K562 (cell line): ENCODE measurements at regions not wholly inside any gene's neighbourhood (a gene's known extent, or its start where the extent isn't known, plus 50 kb on each side); places are given as distances from the start of the nearest gene placed in this dataset.
A peak's percentile ranks its signal among the peaks of the same experiment; 100 is the strongest.

Experiments used
- ATAC-seq: fragments of 200-7000 bp; cut with Tn5 transposase; 3 replicates; pipeline ENCODE4 v1.9.1; 2020; ENCODE audit warnings: moderate library complexity
- BruUV-seq: library from RNA; stranded (reverse); fragments of 400-500 nt; replicated peaks from 2 replicates; lab custom pipeline; 2021; lab: Mats Ljungman, UMichigan
- CTCF ChIA-PET: fragments of 300-600 bp; formaldehyde crosslinking; extraction: SDS; loops from one replicate; lab custom pipeline; 2021; ENCODE audit warnings: low intra/inter-chr PET ratio; lab: Yijun Ruan, JAX
- POLR2A ChIA-PET: fragments of 300-600, 350-650 bp; sonication (Branson Sonifier 250); formaldehyde crosslinking; extraction: SDS; loops from one replicate; lab custom pipeline; 2021; ENCODE audit warnings: antibody characterized with exemption, inconsistent platforms; lab: Yijun Ruan, JAX
- DNase-seq, 4 experiments: peaks; one replicate each; pipeline versions ENCODE4 v3.0.0 to v3.0.0-alpha.2; 2011 to 2018; ENCODE audit warnings: low spot score in 3 of 4, mixed read lengths in 3 of 4; ENCODE audit errors: extremely low read depth in 1 of 4
- FAIRE-seq: peaks from 2 replicates; lab custom pipeline; 2011; peaks lifted over from hg19 to GRCh38; lab: Jason Lieb, UNC
- H2AFZ ChIP-seq: 2 replicates; pipeline ENCODE4 v1.6.0; 2011; ENCODE audit warnings: low read depth, low read length, control low read depth, inconsistent platforms
- H3K27ac ChIP-seq: fragments of 200-600 bp; 3 replicates; pipeline ENCODE4 v1.8.0; 2011; ENCODE audit warnings: low read depth, mild to moderate bottlenecking, control low read depth, inconsistent platforms, low read length, moderate library complexity, mixed read lengths; ENCODE audit errors: extremely low read depth
- H3K27me3 ChIP-seq, 2 experiments: fragments of 300-600 bp in 1 of 2; 2 replicates in 1 of 2; 3 replicates in 1 of 2; pipeline versions ENCODE4 v1.6.0 to v1.8.0; 2011; ENCODE audit warnings: inconsistent platforms in 2 of 2, low read length in 2 of 2, mild to moderate bottlenecking in 1 of 2, mixed read lengths in 1 of 2, moderate library complexity in 1 of 2; ENCODE audit not compliant: control insufficient read depth in 2 of 2, insufficient read depth in 2 of 2
- H3K36me3 ChIP-seq: fragments of 300-600 bp; 3 replicates; pipeline ENCODE4 v1.8.0; 2011; ENCODE audit warnings: mild to moderate bottlenecking, low read length, inconsistent platforms; ENCODE audit not compliant: control insufficient read depth, insufficient read depth
- H3K4me1 ChIP-seq, 2 experiments: fragments of 200-600 bp in 1 of 2; replicated peaks in 1 of 2; 2 replicates in 1 of 2; 3 replicates in 1 of 2; pipeline versions ENCODE4 v1.5.1 to v1.8.0; 2011; ENCODE audit warnings: inconsistent platforms in 2 of 2, low read length in 2 of 2, mild to moderate bottlenecking in 1 of 2, mixed read lengths in 1 of 2, moderate library complexity in 1 of 2; ENCODE audit not compliant: control insufficient read depth in 2 of 2, insufficient read depth in 2 of 2
- H3K4me2 ChIP-seq: 2 replicates; pipeline ENCODE4 v1.6.1; 2011; ENCODE audit warnings: low read length, control low read depth, inconsistent platforms, mixed read lengths; ENCODE audit not compliant: insufficient read depth
- H3K4me3 ChIP-seq: fragments of 200-600 bp; sonication (generic), shearing (Covaris generic); 2 replicates; pipeline ENCODE4 v1.5.1; 2016; ENCODE audit warnings: control low read depth, inconsistent platforms
- H3K79me2 ChIP-seq: fragments of 200-600 bp; 3 replicates; pipeline ENCODE4 v1.8.0; 2011; ENCODE audit warnings: low read length, inconsistent platforms; ENCODE audit not compliant: control insufficient read depth, insufficient read depth
- H3K9ac ChIP-seq, 2 experiments: 2 replicates each; pipeline versions ENCODE4 v1.6.0 to v1.6.1; 2011; ENCODE audit warnings: low read depth in 2 of 2, low read length in 2 of 2, control low read depth in 1 of 2, inconsistent platforms in 1 of 2, mild to moderate bottlenecking in 1 of 2, mixed read lengths in 1 of 2; ENCODE audit not compliant: insufficient read depth in 1 of 2
- H3K9me1 ChIP-seq: one replicate; pipeline ENCODE4 v1.6.0; 2011; ENCODE audit warnings: inconsistent platforms, mild to moderate bottlenecking, low read length, moderate library complexity; ENCODE audit not compliant: control insufficient read depth, insufficient read depth
- H3K9me3 ChIP-seq: replicated peaks from 2 replicates; pipeline ENCODE4 v1.5.1; 2011; ENCODE audit warnings: low read depth, low read length, inconsistent platforms; ENCODE audit not compliant: control insufficient read depth, insufficient read depth
- H4K20me1 ChIP-seq: replicated peaks from 2 replicates; pipeline ENCODE4 v1.6.1; 2011; ENCODE audit warnings: low read length, inconsistent platforms, mixed read lengths; ENCODE audit not compliant: control insufficient read depth, insufficient read depth
- EHMT2 ChIP-seq: fragments of 450-650 bp; IDR thresholded peaks from 2 replicates; pipeline ENCODE4 v1.6.1; 2018; ENCODE audit warnings: antibody characterized with exemption
- WGBS: fragments of 100-300 bp; shearing (Covaris generic); methylation state at CpG from one replicate; pipeline ENCODE4 v1.1.6; 2016; ENCODE audit warnings: low coverage, mixed read lengths; ENCODE audit not compliant: insufficient coverage; ENCODE audit errors: missing lambda C conversion rate; 5-methylcytosine and 5-hydroxymethylcytosine counted together
- in situ Hi-C: fragments of 300-500 bp; cut with MboI; formaldehyde crosslinking; loops from 4 replicates; pipeline ENCODE4 v1.15.0; 2018; ENCODE audit warnings: inconsistent platforms, mixed read lengths
- intact Hi-C: fragments of 100-400 bp; cut with micrococcal nuclease; formaldehyde crosslinking; loops from 2 replicates; pipeline ENCODE4 v1.14.2; 2022
- TF ChIP-seq, protein P1 (sequence below): sonication (generic); formaldehyde crosslinking; IDR thresholded peaks from 2 replicates; pipeline ENCODE4 v1.8.0; 2022; ENCODE audit warnings: mild to moderate bottlenecking, missing genetic modification reagents
- TF ChIP-seq, protein P2 (sequence below), 2 experiments: fragments of 450-650 bp; formaldehyde crosslinking in 1 of 2; IDR thresholded peaks; 2 replicates each; pipeline versions ENCODE4 v1.4.0 to v1.6.1; 2014 to 2020; ENCODE audit warnings: mild to moderate bottlenecking in 2 of 2, borderline replicate concordance in 1 of 2, low read depth in 1 of 2

DNA sequence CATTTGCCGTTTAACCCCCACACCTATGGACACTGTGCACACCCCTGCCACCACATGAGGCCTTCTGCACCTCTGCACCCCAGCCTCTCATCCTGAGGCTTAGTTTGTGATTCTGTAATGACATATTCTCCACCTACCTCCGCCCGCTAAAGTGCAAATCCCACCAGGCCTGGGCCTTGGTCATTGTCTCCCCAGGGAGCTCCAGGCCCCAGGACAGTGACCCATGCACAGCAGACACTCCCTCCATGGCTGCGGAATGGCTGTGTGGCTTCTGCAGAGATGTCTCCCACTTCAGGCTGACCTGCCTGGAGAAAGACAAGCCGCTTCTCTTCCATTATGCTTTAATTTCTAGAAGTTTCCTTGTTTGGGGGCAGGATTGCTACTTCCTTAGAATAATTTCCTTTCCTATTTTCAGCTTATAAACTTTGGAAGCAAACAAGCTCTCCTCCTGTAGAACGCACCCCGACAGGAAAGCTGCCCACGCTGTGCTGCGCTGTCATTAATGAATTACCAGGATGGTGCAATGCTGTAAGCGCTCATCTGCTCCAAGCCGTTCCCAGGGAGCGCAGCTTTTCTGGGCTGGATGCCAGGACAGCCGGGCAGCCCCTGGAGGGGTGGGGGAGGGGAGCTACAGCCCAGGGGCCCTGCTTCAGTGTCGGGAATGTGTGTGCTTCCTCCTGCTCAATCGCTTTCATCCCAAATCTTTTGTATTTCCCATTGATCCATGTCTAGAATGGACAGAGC, 618.0 kb downstream of the BRD1 start:
- BruUV-seq: no TSS peak
- TF ChIP-seq, protein P1, sequence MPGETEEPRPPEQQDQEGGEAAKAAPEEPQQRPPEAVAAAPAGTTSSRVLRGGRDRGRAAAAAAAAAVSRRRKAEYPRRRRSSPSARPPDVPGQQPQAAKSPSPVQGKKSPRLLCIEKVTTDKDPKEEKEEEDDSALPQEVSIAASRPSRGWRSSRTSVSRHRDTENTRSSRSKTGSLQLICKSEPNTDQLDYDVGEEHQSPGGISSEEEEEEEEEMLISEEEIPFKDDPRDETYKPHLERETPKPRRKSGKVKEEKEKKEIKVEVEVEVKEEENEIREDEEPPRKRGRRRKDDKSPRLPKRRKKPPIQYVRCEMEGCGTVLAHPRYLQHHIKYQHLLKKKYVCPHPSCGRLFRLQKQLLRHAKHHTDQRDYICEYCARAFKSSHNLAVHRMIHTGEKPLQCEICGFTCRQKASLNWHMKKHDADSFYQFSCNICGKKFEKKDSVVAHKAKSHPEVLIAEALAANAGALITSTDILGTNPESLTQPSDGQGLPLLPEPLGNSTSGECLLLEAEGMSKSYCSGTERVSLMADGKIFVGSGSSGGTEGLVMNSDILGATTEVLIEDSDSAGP: no peak
- no peaks in the 10 kb centered on the region for H3K9me3 ChIP-seq
- no peak overlapping the region for H3K4me3 ChIP-seq
- POLR2A ChIA-PET: interaction anchor here (0.6 kb wide), 1 partner anchor 1042 kb away, joined by 3 read pairs; no protein-coding TSS in a partner anchor
- no peaks in the 10 kb centered on the region for H3K9me1 ChIP-seq
- H2AFZ ChIP-seq: no peak overlapping the region
- no peak overlapping the region for H3K9ac ChIP-seq
- ATAC-seq: no peak
- intact Hi-C loops: no loop called here
- no peaks in the 10 kb centered on the region for H4K20me1 ChIP-seq
- no peak overlapping the region for H3K4me2 ChIP-seq
- no peaks in the 10 kb centered on the region for H3K79me2 ChIP-seq
- DNase-seq: no peak
- H3K27ac ChIP-seq: no peak overlapping the region
- CTCF ChIA-PET: no interaction called here
- FAIRE-seq: no peak
- H3K4me1 ChIP-seq: no peaks in the 10 kb centered on the region
- H3K36me3 ChIP-seq: no peaks in the 10 kb centered on the region
- H3K27me3 ChIP-seq: no peaks in the 10 kb centered on the region; a peak in 1 of 5 replicates
- WGBS: 2% methylated on average over 14 of the region's 15 CpGs
- in situ Hi-C loops: no loop called here

DNA sequence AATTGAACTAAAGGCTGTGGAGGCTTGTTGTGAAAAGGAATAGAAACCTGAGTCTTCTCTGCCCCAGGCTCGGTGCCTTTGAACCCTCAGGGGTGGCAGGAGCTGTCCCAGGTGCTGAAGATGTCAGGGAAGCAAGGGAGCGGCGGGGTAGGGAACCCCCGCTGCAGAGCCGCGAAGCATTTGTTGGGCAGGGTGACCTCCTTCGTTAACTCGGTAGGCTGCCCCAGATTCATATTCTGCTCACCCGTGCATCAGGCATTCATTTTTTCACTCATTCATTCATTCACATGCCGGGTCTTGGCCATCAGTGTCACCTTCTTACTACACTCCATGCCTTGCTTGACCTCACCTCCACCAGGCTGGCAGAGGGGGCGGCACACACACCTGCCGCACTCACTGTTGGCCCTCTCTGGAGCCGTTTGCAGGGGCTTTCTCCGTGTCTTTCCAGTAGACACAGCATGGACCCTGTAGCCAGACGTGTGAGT, 618.9 kb downstream of the BRD1 start:
- peaks cover 2% of the 10 kb centered on the region; the same call in 1 of the 2 replicates for H4K20me1 ChIP-seq
- FAIRE-seq (no peak), ATAC-seq (no peak), DNase-seq (peak; percentile 16 to 26 (median 18))
- peaks cover 0 to 4% of the 10 kb centered on the region in 2 experiments; a peak in 1 of 5 replicates for H3K27me3 ChIP-seq
- H3K9me3 ChIP-seq: no peaks in the 10 kb centered on the region
- intact Hi-C loops (no loop called here), in situ Hi-C loops (no loop called here)
- H3K36me3 ChIP-seq: no peaks in the 10 kb centered on the region
- BruUV-seq: no TSS peak
- H3K4me1 ChIP-seq: no peaks in the 10 kb centered on the region
- ChIA-PET CTCF (no interaction called here), POLR2A (interaction anchor here (1.0 kb wide), 1 partner anchor 27 kb away, joined by 3 read pairs; no protein-coding TSS in a partner anchor)
- no peaks in the 10 kb centered on the region for H3K79me2 ChIP-seq
- H3K9me1 ChIP-seq: no peaks in the 10 kb centered on the region
- WGBS: 2% methylated on average over 11 of the region's 15 CpGs
- no peak overlapping the region for H2AFZ ChIP-seq
- H3K4me2 ChIP-seq: no peak overlapping the region
- no peak overlapping the region for H3K4me3 ChIP-seq
- no peak overlapping the region for H3K27ac ChIP-seq
- H3K9ac ChIP-seq: no peak overlapping the region
- TF ChIP-seq, protein P2, sequence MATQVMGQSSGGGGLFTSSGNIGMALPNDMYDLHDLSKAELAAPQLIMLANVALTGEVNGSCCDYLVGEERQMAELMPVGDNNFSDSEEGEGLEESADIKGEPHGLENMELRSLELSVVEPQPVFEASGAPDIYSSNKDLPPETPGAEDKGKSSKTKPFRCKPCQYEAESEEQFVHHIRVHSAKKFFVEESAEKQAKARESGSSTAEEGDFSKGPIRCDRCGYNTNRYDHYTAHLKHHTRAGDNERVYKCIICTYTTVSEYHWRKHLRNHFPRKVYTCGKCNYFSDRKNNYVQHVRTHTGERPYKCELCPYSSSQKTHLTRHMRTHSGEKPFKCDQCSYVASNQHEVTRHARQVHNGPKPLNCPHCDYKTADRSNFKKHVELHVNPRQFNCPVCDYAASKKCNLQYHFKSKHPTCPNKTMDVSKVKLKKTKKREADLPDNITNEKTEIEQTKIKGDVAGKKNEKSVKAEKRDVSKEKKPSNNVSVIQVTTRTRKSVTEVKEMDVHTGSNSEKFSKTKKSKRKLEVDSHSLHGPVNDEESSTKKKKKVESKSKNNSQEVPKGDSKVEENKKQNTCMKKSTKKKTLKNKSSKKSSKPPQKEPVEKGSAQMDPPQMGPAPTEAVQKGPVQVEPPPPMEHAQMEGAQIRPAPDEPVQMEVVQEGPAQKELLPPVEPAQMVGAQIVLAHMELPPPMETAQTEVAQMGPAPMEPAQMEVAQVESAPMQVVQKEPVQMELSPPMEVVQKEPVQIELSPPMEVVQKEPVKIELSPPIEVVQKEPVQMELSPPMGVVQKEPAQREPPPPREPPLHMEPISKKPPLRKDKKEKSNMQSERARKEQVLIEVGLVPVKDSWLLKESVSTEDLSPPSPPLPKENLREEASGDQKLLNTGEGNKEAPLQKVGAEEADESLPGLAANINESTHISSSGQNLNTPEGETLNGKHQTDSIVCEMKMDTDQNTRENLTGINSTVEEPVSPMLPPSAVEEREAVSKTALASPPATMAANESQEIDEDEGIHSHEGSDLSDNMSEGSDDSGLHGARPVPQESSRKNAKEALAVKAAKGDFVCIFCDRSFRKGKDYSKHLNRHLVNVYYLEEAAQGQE (IDR thresholded peaks at IDR 0.05; ENCODE audit: borderline replicate concordance): peak; percentile 96
- TF ChIP-seq, protein P2 (CRISPR knock-in tag; IDR thresholded peaks at IDR 0.05; ENCODE audit: low read depth): peak; percentile 90
- TF ChIP-seq EHMT2: peak; percentile 90
